IPS-15b (cell line): ENCODE measurements at regions not wholly inside any gene's neighbourhood (a gene's known extent, or its start where the extent isn't known, plus 50 kb on each side); places are given as distances from the start of the nearest gene placed in this dataset.

ENCODE experiments used
- H3K27me3 ChIP-seq: one replicate; pipeline ENCODE4 v1.6.1; 2013; ENCODE audit warnings: low read length; ENCODE audit not compliant: control insufficient read depth, insufficient read depth
- H3K36me3 ChIP-seq: one replicate; pipeline ENCODE4 v1.6.1; 2013; ENCODE audit warnings: low read length; ENCODE audit not compliant: control insufficient read depth, insufficient read depth
- H3K4me1 ChIP-seq: one replicate; pipeline ENCODE4 v1.6.1; 2013; ENCODE audit warnings: mild to moderate bottlenecking, low read length; ENCODE audit not compliant: control insufficient read depth, insufficient read depth
- H3K4me3 ChIP-seq: one replicate; pipeline ENCODE4 v1.5.1; 2013; ENCODE audit warnings: low read depth, low read length
- H3K9ac ChIP-seq: one replicate; pipeline ENCODE4 v1.6.1; 2013; ENCODE audit warnings: low read depth, mild to moderate bottlenecking, low read length
- H3K9me3 ChIP-seq: one replicate; pipeline ENCODE4 v1.6.1; 2013; ENCODE audit warnings: mild to moderate bottlenecking, low read length; ENCODE audit not compliant: control insufficient read depth, insufficient read depth

GRCh38 chr19:28917621-28918020 is 295.3 kb downstream of the UQCRFS1 start:
- no peak overlapping the region for H3K4me3 ChIP-seq
- H3K4me1 ChIP-seq, result no peaks in the 10 kb centered on the region
- H3K27me3 ChIP-seq, result no peaks in the 10 kb centered on the region
- no peak overlapping the region for H3K9ac ChIP-seq
- H3K36me3 ChIP-seq, result no peaks in the 10 kb centered on the region
- H3K9me3 ChIP-seq, result no peaks in the 10 kb centered on the region

DNA sequence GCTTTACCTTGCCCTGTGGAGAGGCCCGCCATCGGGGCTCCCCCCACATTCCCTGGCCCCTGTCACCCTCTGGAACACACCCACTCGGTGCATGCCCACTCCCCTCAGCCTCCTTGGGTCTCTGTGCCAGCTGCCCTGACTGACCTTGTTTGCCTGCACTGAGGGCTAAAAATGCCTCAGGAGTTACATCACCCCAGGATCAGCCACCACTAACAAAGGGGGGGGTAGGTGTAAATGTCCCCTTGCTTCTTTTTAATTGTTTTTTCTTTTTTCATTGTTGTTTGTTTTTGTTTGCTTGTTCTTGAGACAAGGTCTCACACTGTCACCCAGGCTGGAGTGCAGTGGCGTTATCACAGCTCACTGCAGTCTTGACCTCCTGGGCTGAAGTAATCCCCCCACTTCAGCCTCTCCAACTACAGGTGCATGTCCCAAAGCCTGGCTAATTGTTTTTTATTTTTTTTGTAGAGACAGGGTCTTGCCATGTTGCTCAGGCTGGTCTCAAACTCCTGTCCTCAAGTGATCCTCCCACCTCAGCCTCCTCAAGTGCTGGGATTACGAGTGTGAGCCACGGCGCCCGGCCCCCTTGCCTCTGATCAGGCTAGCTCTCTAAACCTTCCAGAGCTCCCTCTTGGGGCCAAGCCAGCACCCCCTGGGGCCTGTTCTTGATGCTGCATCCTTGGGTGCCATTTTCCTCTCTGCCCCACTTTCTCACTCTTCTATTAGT is 297.1 kb downstream of the UQCRFS1 start:
- Histone ChIP-seq H3K9me3 (no peaks in the 10 kb centered on the region), H3K4me3 (no peak overlapping the region), H3K4me1 (no peaks in the 10 kb centered on the region), H3K9ac (no peak overlapping the region), H3K27me3 (no peaks in the 10 kb centered on the region), H3K36me3 (no peaks in the 10 kb centered on the region)

GRCh38 chr19:28915202-28915601 is 297.7 kb downstream of the UQCRFS1 start:
- no peaks in the 10 kb centered on the region for H3K36me3 ChIP-seq
- H3K9ac ChIP-seq, result no peak overlapping the region
- no peaks in the 10 kb centered on the region for H3K27me3 ChIP-seq
- no peak overlapping the region for H3K4me3 ChIP-seq
- no peaks in the 10 kb centered on the region for H3K4me1 ChIP-seq
- H3K9me3 ChIP-seq, result no peaks in the 10 kb centered on the region

DNA sequence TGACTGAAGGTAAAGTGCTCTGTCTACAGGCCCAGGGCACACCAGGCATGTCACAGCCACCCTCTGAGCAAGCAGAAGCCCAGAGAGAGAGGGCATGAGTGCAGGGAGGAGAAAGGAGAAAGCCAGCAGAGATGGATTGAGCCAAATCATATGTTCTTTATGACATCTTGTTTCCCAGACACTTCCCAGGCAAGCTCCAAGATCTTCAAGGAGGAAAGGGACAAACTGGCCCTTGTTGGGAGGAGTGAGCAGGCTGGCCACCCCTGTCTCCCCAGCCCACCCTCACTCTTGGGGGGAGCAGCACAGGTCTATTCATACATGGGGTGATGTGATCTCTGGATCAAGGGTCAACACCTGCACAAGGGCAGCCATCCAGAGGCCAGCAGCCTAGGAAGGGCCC is 298.8 kb downstream of the UQCRFS1 start:
- Histone ChIP-seq H3K4me1 (no peaks in the 10 kb centered on the region), H3K36me3 (no peaks in the 10 kb centered on the region), H3K9ac (no peak overlapping the region), H3K4me3 (no peak overlapping the region), H3K9me3 (no peaks in the 10 kb centered on the region), H3K27me3 (no peaks in the 10 kb centered on the region)

GRCh38 chr19:28913626-28914025 is 299.3 kb downstream of the UQCRFS1 start:
- no peaks in the 10 kb centered on the region for H3K36me3 ChIP-seq
- no peaks in the 10 kb centered on the region for H3K27me3 ChIP-seq
- no peak overlapping the region for H3K9ac ChIP-seq

GRCh38 chr19:28908941-28909340 is 304.0 kb downstream of the UQCRFS1 start:
- H3K9ac ChIP-seq, result no peak overlapping the region
- H3K4me1 ChIP-seq, result no peaks in the 10 kb centered on the region
- no peaks in the 10 kb centered on the region for H3K36me3 ChIP-seq
- H3K9me3 ChIP-seq, result no peaks in the 10 kb centered on the region
- H3K4me3 ChIP-seq, result no peak overlapping the region
- H3K27me3 ChIP-seq, result no peaks in the 10 kb centered on the region

More at GRCh38 chr19:28913626-28914025, 299.3 kb downstream of the UQCRFS1 start:
- Histone ChIP-seq H3K4me1 (no peaks in the 10 kb centered on the region), H3K4me3 (no peak overlapping the region), H3K9me3 (no peaks in the 10 kb centered on the region)

DNA sequence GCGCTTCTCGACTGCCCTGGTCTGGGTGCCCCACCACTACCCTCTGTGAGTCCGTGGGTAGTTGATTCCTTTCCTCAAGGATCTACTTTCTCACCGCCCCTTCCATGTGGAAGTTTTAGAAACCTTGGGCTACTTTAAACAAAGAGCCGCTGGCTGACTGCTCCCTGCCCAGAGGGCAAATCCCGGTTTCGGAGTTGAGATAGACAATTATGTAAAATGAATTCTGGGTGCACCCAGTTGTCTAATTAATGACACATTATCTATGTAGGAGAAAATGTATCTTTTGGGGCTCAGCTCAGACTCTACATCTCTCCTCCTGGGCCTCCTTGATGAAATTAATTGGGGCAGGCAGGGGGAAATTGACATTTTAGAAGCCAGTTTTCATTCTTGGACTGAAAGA is 305.4 kb downstream of the UQCRFS1 start:
- no peaks in the 10 kb centered on the region for H3K9me3 ChIP-seq
- H3K9ac ChIP-seq, result no peak overlapping the region
- no peaks in the 10 kb centered on the region for H3K27me3 ChIP-seq
- H3K4me3 ChIP-seq, result no peak overlapping the region
- no peaks in the 10 kb centered on the region for H3K36me3 ChIP-seq
- no peaks in the 10 kb centered on the region for H3K4me1 ChIP-seq

DNA sequence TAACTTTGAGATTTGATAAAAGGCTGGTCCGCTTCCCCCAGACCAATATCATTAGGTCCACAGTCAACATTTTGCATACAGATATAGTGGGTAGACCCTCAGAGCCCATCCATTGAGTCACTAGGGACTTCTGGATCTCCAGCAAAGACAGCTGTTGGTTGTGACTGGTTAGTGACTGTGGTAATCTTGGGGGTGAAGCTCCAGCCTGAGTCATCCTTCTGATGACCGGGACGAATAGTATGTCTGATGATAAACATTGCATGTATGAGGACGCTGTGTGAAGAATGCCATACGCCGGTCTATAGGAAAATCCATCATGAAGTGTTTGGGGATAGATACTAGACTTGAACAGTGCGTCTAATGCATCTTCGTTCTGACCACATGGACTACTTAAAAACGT is 307.0 kb downstream of the UQCRFS1 start:
- Histone ChIP-seq H3K4me1 (no peaks in the 10 kb centered on the region), H3K9me3 (no peaks in the 10 kb centered on the region), H3K36me3 (no peaks in the 10 kb centered on the region), H3K4me3 (no peak overlapping the region), H3K27me3 (no peaks in the 10 kb centered on the region), H3K9ac (no peak overlapping the region)

- no peaks in the 10 kb centered on the region for H3K27me3 ChIP-seq
- H3K9me3 ChIP-seq, result no peaks in the 10 kb centered on the region
- H3K9ac ChIP-seq, result no peak overlapping the region
- H3K4me1 ChIP-seq, result no peaks in the 10 kb centered on the region
- no peak overlapping the region for H3K4me3 ChIP-seq
- H3K36me3 ChIP-seq, result no peaks in the 10 kb centered on the region
Observed at GRCh38 chr19:28899703-28900102, 313.2 kb downstream of the UQCRFS1 start.

DNA sequence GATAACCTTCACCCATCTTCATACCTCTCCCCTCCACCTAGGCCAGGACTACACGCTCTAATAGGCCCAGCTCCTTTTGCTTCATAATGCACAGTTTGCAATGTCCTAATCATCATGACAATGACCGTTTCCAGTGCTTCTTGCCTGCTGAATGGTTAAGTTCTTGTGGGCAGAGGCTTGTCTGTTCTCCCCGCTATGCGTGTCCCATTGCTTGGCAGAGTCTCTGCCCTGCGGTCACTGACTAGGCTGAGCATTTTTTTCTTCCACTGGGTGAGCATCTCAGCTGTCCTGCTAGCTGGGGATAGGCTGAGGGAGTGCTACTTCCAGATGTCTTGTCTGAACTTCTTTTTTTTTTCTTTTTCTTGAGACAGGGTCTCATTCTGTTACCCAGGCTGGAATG is 314.7 kb downstream of the UQCRFS1 start:
- Histone ChIP-seq H3K9ac (no peak overlapping the region), H3K4me3 (no peak overlapping the region)

GRCh38 chr19:28889941-28890670 is 322.8 kb downstream of the UQCRFS1 start:
- peaks cover 10% of the 10 kb centered on the region for H3K4me1 ChIP-seq
- H3K36me3 ChIP-seq, result no peaks in the 10 kb centered on the region
- H3K27me3 ChIP-seq, result no peaks in the 10 kb centered on the region
- H3K9me3 ChIP-seq, result no peaks in the 10 kb centered on the region
- H3K9ac ChIP-seq, result no peak overlapping the region
- H3K4me3 ChIP-seq, result no peak overlapping the region

More for the DNA sequence above, 314.7 kb downstream of the UQCRFS1 start:
- Histone ChIP-seq H3K9me3 (no peaks in the 10 kb centered on the region), H3K36me3 (no peaks in the 10 kb centered on the region), H3K27me3 (no peaks in the 10 kb centered on the region), H3K4me1 (no peaks in the 10 kb centered on the region)
